IMR-90 (cell line): ENCODE measurements at regions not wholly inside any gene's neighbourhood (a gene's known extent, or its start where the extent isn't known, plus 50 kb on each side); places are given as distances from the start of the nearest gene placed in this dataset.

Experiments used
- ATAC-seq: fragments of 200-7000 bp; cut with Tn5 transposase; 2 replicates; pipeline ENCODE4 v1.9.1; 2020; ENCODE audit warnings: low read depth, mild to moderate bottlenecking, moderate library complexity
- BruUV-seq: library from RNA; stranded (reverse); fragments of 400-500 nt; replicated peaks from 2 replicates; lab custom pipeline; 2021; lab: Mats Ljungman, UMichigan
- CTCF ChIA-PET: fragments of 300-600 bp; formaldehyde crosslinking; extraction: SDS; loops from one replicate; lab custom pipeline; 2021; ENCODE audit warnings: antibody characterized with exemption; lab: Yijun Ruan, JAX
- POLR2A ChIA-PET: fragments of 300-600 bp; sonication (Branson Sonifier 250); formaldehyde crosslinking; loops from one replicate; lab custom pipeline; 2022; ENCODE audit warnings: antibody characterized with exemption; ENCODE audit not compliant: unreplicated experiment; lab: Charles Lee
- DNase-seq: peaks from one replicate; pipeline ENCODE4 v3.0.0; 2013
- H2AFZ ChIP-seq: replicated peaks from 2 replicates; pipeline ENCODE3; 2013; ENCODE audit warnings: low read length, mild to moderate bottlenecking; ENCODE audit not compliant: poor library complexity
- H2AK5ac ChIP-seq: 2 replicates; pipeline ENCODE4 v1.6.1; 2013; ENCODE audit warnings: low read depth, low read length, inconsistent platforms
- H2AK9ac ChIP-seq: replicated peaks from 2 replicates; pipeline ENCODE3; 2013; ENCODE audit warnings: mild to moderate bottlenecking, low read depth, low read length, moderate library complexity; ENCODE audit not compliant: poor library complexity
- H2BK120ac ChIP-seq: 2 replicates; pipeline ENCODE4 v1.6.1; 2013; ENCODE audit warnings: low read depth, low read length, inconsistent platforms
- H2BK15ac ChIP-seq: 3 replicates; pipeline ENCODE4 v1.6.1; 2013; ENCODE audit warnings: low read depth, low read length, inconsistent platforms
- H2BK20ac ChIP-seq: 2 replicates; pipeline ENCODE4 v1.6.1; 2013; ENCODE audit warnings: low read depth, mild to moderate bottlenecking, inconsistent platforms, low read length, moderate library complexity
- H2BK5ac ChIP-seq: 2 replicates; pipeline ENCODE4 v1.6.1; 2013; ENCODE audit warnings: mild to moderate bottlenecking, low read depth, low read length, inconsistent platforms; ENCODE audit not compliant: poor library complexity, severe bottlenecking
- H3K14ac ChIP-seq: replicated peaks from 2 replicates; pipeline ENCODE4 v1.6.1; 2013; ENCODE audit warnings: low read depth, low read length, inconsistent platforms
- H3K18ac ChIP-seq: 2 replicates; pipeline ENCODE4 v1.6.1; 2013; ENCODE audit warnings: low read depth, low read length, control low read depth
- H3K23ac ChIP-seq: 2 replicates; pipeline ENCODE4 v1.6.1; 2013; ENCODE audit warnings: low read depth, low read length, inconsistent platforms
- H3K27ac ChIP-seq: 2 replicates; pipeline ENCODE4 v1.5.1; 2013; ENCODE audit warnings: mild to moderate bottlenecking, control low read depth, low read length; ENCODE audit not compliant: insufficient read depth
- H3K27me3 ChIP-seq: 2 replicates; pipeline ENCODE4 v1.6.1; 2013; ENCODE audit warnings: low read length; ENCODE audit not compliant: control insufficient read depth, insufficient read depth
- H3K36me3 ChIP-seq: 2 replicates; pipeline ENCODE4 v1.6.1; 2013; ENCODE audit warnings: low read length, mixed read lengths; ENCODE audit not compliant: control insufficient read depth, insufficient read depth
- H3K4ac ChIP-seq: 2 replicates; pipeline ENCODE4 v1.6.1; 2013; ENCODE audit warnings: low read depth, low read length, inconsistent platforms
- H3K4me1 ChIP-seq: 2 replicates; pipeline ENCODE4 v1.6.1; 2013; ENCODE audit warnings: low read length, mixed read lengths; ENCODE audit not compliant: control insufficient read depth, insufficient read depth
- H3K4me2 ChIP-seq: 2 replicates; pipeline ENCODE4 v1.6.1; 2013; ENCODE audit warnings: low read depth, mild to moderate bottlenecking, control low read depth, low read length, moderate library complexity
- H3K4me3 ChIP-seq: 2 replicates; pipeline ENCODE4 v1.5.1; 2013; ENCODE audit warnings: low read depth, mild to moderate bottlenecking, control low read depth, low read length, moderate library complexity; ENCODE audit not compliant: insufficient read depth
- H3K56ac ChIP-seq: 2 replicates; pipeline ENCODE4 v1.6.1; 2013; ENCODE audit warnings: low read length, inconsistent platforms; ENCODE audit not compliant: insufficient read depth; ENCODE audit errors: extremely low read depth
- H3K79me1 ChIP-seq, 2 experiments: 2 replicates each; pipeline ENCODE4 v1.6.1; 2013; ENCODE audit warnings: low read length in 2 of 2, inconsistent platforms in 1 of 2, low read depth in 1 of 2
- H3K9ac ChIP-seq: 2 replicates; pipeline ENCODE4 v1.6.1; 2013; ENCODE audit warnings: low read depth, low read length, control low read depth
- H3K9me1 ChIP-seq: 2 replicates; pipeline ENCODE4 v1.6.1; 2013; ENCODE audit warnings: low read length, inconsistent platforms; ENCODE audit not compliant: insufficient read depth
- H3K9me3 ChIP-seq: 2 replicates; pipeline ENCODE4 v1.6.1; 2013; ENCODE audit warnings: low read length; ENCODE audit not compliant: control insufficient read depth, insufficient read depth
- H4K20me1 ChIP-seq: 2 replicates; pipeline ENCODE4 v1.6.1; 2013; ENCODE audit warnings: low read length, inconsistent platforms; ENCODE audit not compliant: insufficient read depth
- H4K5ac ChIP-seq: 2 replicates; pipeline ENCODE4 v1.6.1; 2013; ENCODE audit warnings: mild to moderate bottlenecking, low read depth, low read length, control low read depth
- H4K8ac ChIP-seq, 2 experiments: 2 replicates each; pipeline ENCODE4 v1.6.1; 2013; ENCODE audit warnings: low read depth in 2 of 2, low read length in 2 of 2, control low read depth in 1 of 2, inconsistent platforms in 1 of 2
- H4K91ac ChIP-seq: 2 replicates; pipeline ENCODE4 v1.6.1; 2013; ENCODE audit warnings: low read depth, low read length, inconsistent platforms; ENCODE audit not compliant: insufficient read depth
- FOS ChIP-seq: fragments of 150-350 bp; IDR thresholded peaks from 2 replicates; pipeline ENCODE4 v1.6.1; 2016; ENCODE audit warnings: low read depth, low read length
- MAZ ChIP-seq: IDR thresholded peaks from 2 replicates; pipeline ENCODE4 v1.6.1; 2012; ENCODE audit warnings: low read depth, mild to moderate bottlenecking, low read length, improper control_type of control experiment, moderate library complexity, borderline replicate concordance
- MXI1 ChIP-seq: IDR thresholded peaks from 2 replicates; pipeline ENCODE4 v1.6.1; 2012; ENCODE audit warnings: low read depth, mild to moderate bottlenecking, low read length, moderate library complexity, borderline replicate concordance
- NFE2L2 ChIP-seq: fragments of 150-350 bp; IDR thresholded peaks from 2 replicates; pipeline ENCODE4 v1.6.1; 2016; ENCODE audit warnings: low read depth, mild to moderate bottlenecking, low read length
- RAD21 ChIP-seq: IDR thresholded peaks from 2 replicates; pipeline ENCODE4 v1.6.1; 2012; ENCODE audit warnings: low read length, improper control_type of control experiment
- RCOR1 ChIP-seq: IDR thresholded peaks from 2 replicates; pipeline ENCODE4 v1.6.1; 2012; ENCODE audit warnings: mild to moderate bottlenecking, low read length, improper control_type of control experiment; ENCODE audit not compliant: insufficient replicate concordance
- RFX5 ChIP-seq: IDR thresholded peaks from 2 replicates; pipeline ENCODE4 v1.8.0; 2012; ENCODE audit warnings: low read depth, mild to moderate bottlenecking, low read length, moderate library complexity
- dilution Hi-C: fragments of 300-500 bp; cut with HindIII; formaldehyde crosslinking; loops from one replicate; pipeline ENCODE4 v1.14.3; 2018; ENCODE audit warnings: low sequenced_read_pairs; ENCODE audit not compliant: unreplicated experiment
- in situ Hi-C: fragments of 300-500 bp; cut with MboI; formaldehyde crosslinking; loops from 3 replicates; pipeline ENCODE4 v1.14.3; 2019; ENCODE audit warnings: low sequenced_read_pairs, inconsistent platforms, mixed read lengths
- intact Hi-C: fragments of 100-400 bp; cut with micrococcal nuclease; formaldehyde crosslinking; loops from 2 replicates; pipeline ENCODE4 v1.10.0; 2022

DNA sequence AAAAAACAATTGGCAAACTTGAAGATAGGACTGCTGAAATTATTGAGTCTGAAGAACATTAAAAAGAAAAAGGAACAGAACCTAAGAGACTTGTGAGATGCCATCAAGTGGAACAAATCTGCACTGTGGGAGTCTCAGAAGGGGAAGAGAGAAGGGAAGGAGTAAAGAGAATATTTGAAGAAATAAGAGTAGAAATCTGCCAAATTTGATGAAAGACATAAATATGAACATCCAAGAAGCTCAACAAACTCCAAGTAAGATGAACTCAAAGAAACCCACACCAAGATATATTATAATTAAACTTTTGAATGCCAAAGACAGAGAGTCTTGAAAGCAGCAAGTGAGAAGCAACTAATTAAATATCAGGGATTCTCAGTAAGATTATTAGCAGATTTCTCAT lies 102.7 kb downstream of the ZNF519 start:
- no peak for ATAC-seq
- Histone ChIP-seq H4K20me1 (no peaks in the 10 kb centered on the region), H4K5ac (no peak overlapping the region), H3K4ac (no peak overlapping the region), H3K79me1 (no peaks in the 10 kb centered on the region), H3K14ac (no peak overlapping the region), H3K36me3 (no peaks in the 10 kb centered on the region), H3K27me3 (no peaks in the 10 kb centered on the region), H3K9ac (no peak overlapping the region), H3K4me3 (no peak overlapping the region), H3K56ac (no peak overlapping the region), H4K8ac (no peak overlapping the region), H3K27ac (no peak overlapping the region), H4K91ac (no peak overlapping the region), H2BK15ac (no peak overlapping the region), H3K18ac (no peak overlapping the region), H3K4me1 (no peaks in the 10 kb centered on the region), H2AK5ac (no peak overlapping the region), H3K9me3 (peaks cover 11% of the 10 kb centered on the region; the same call in 1 of the 2 replicates), H3K9me1 (no peaks in the 10 kb centered on the region), H3K23ac (no peak overlapping the region), H2BK120ac (no peak overlapping the region), H2BK20ac (no peak overlapping the region), H3K4me2 (no peak overlapping the region), H2AK9ac (no peak overlapping the region), H2BK5ac (no peak overlapping the region), H2AFZ (no peak overlapping the region)
- intact Hi-C loops, result no loop called here
- in situ Hi-C loops, result no loop called here
- no TSS peak for BruUV-seq
- TF ChIP-seq NFE2L2 (no peak), FOS (no peak), MAZ (no peak), RAD21 (no peak), RFX5 (no peak), MXI1 (no peak), RCOR1 (no peak)
- dilution Hi-C loops, result no loop called here
- POLR2A ChIA-PET, result no interaction called here
- CTCF ChIA-PET, result no interaction called here
- DNase-seq, result no peak
